HG03565 (cell line): ENCODE measurements at regions not wholly inside any gene's neighbourhood (a gene's known extent, or its start where the extent isn't known, plus 50 kb on each side); places are given as distances from the start of the nearest gene placed in this dataset.
"Not testable (repeated sequence)": the region's sequence is repeated elsewhere in the genome, so short reads cannot be mapped to it uniquely, and the experiment has no call there.

ENCODE experiments used
- ATAC-seq: cut with Tn5 transposase; IDR thresholded peaks from one replicate; pipeline ENCODE4 v1.9.1; 2021; ENCODE audit warnings: mild to moderate bottlenecking, moderate library complexity; ENCODE audit not compliant: unreplicated experiment

GRCh38 chr5:99621772-99622681, 693.2 kb upstream of the CHD1 start:
- no peak for ATAC-seq

GRCh38 chr5:99617335-99617734, 688.5 kb upstream of the CHD1 start:
- ATAC-seq: no peak

- ATAC-seq: no peak
Measured at GRCh38 chr5:99614888-99615287, 686.1 kb upstream of the CHD1 start.

GRCh38 chr5:99607124-99607523, 678.3 kb upstream of the CHD1 start:
- ATAC-seq: no peak

- ATAC-seq: no peak
Measured at GRCh38 chr5:99605904-99606303, 677.1 kb upstream of the CHD1 start.

- ATAC-seq: no peak
Measured at GRCh38 chr5:99600952-99601351, 672.1 kb upstream of the CHD1 start.

- ATAC-seq: no peak
Measured at GRCh38 chr5:99590806-99591205, 662.0 kb upstream of the CHD1 start.

- no peak for ATAC-seq
Measured at GRCh38 chr5:99589424-99589823, 660.6 kb upstream of the CHD1 start.

- no peak for ATAC-seq
Measured at GRCh38 chr5:99587983-99588382, 659.2 kb upstream of the CHD1 start.

- no peak for ATAC-seq
Measured at GRCh38 chr5:99586878-99587277, 658.1 kb upstream of the CHD1 start.

- ATAC-seq: not testable (repeated sequence)
Measured at GRCh38 chr5:99581204-99581603, 652.4 kb upstream of the CHD1 start.

- ATAC-seq: not testable (repeated sequence)
Measured at GRCh38 chr5:99562937-99563627, 634.3 kb upstream of the CHD1 start.

GRCh38 chr5:99553211-99553810, 624.5 kb upstream of the CHD1 start:
- no peak for ATAC-seq

GRCh38 chr5:99544356-99544755, 615.5 kb upstream of the CHD1 start:
- ATAC-seq: no peak

GRCh38 chr5:99543841-99544240, 615.0 kb upstream of the CHD1 start:
- ATAC-seq: no peak

GRCh38 chr5:99534241-99534640, 605.4 kb upstream of the CHD1 start:
- ATAC-seq: not testable (repeated sequence)

- not testable (repeated sequence) for ATAC-seq
Measured at GRCh38 chr5:99521666-99522065, 592.9 kb upstream of the CHD1 start.

- ATAC-seq: not testable (repeated sequence)
Measured at GRCh38 chr5:99515864-99516490, 587.2 kb upstream of the CHD1 start.

- ATAC-seq: not testable (repeated sequence)
Measured at GRCh38 chr5:99510237-99510866, 581.5 kb upstream of the CHD1 start.

- not testable (repeated sequence) for ATAC-seq
Measured at GRCh38 chr5:99509064-99509463, 580.3 kb upstream of the CHD1 start.

GRCh38 chr5:99495456-99495855, 566.6 kb upstream of the CHD1 start:
- ATAC-seq: not testable (repeated sequence)
